Neuronal stem cell (in vitro differentiated cells): ENCODE measurements at regions not wholly inside any gene's neighbourhood (a gene's known extent, or its start where the extent isn't known, plus 50 kb on each side); places are given as distances from the start of the nearest gene placed in this dataset.

Source experiments
- DNase-seq: peaks from one replicate; pipeline ENCODE4 v3.0.0-alpha.2; 2013; ENCODE audit warnings: low spot score
- H2AFZ ChIP-seq: one replicate; pipeline ENCODE4 v1.6.1; 2013; ENCODE audit warnings: mild to moderate bottlenecking, low read length, inconsistent platforms
- H2AK5ac ChIP-seq: 2 replicates; pipeline ENCODE4 v1.6.1; 2013; ENCODE audit warnings: low read depth, mild to moderate bottlenecking, inconsistent platforms, low read length, moderate library complexity, mixed read lengths
- H2BK120ac ChIP-seq: 2 replicates; pipeline ENCODE4 v1.6.1; 2013; ENCODE audit warnings: low read depth, mild to moderate bottlenecking, inconsistent platforms, low read length, moderate library complexity, mixed read lengths
- H2BK12ac ChIP-seq: one replicate; pipeline ENCODE4 v1.6.1; 2013; ENCODE audit warnings: low read length, inconsistent platforms
- H2BK15ac ChIP-seq: 2 replicates; pipeline ENCODE4 v1.6.1; 2013; ENCODE audit warnings: mild to moderate bottlenecking, low read length, inconsistent platforms, mixed read lengths
- H2BK5ac ChIP-seq: one replicate; pipeline ENCODE4 v1.6.1; 2013; ENCODE audit warnings: inconsistent platforms, mild to moderate bottlenecking, low read length, moderate library complexity
- H3K14ac ChIP-seq: one replicate; pipeline ENCODE4 v1.6.1; 2013; ENCODE audit warnings: low read length, inconsistent platforms
- H3K18ac ChIP-seq: 2 replicates; pipeline ENCODE4 v1.6.1; 2013; ENCODE audit warnings: low read length, inconsistent platforms
- H3K23ac ChIP-seq: 2 replicates; pipeline ENCODE4 v1.6.1; 2013; ENCODE audit warnings: low read depth, mild to moderate bottlenecking, mixed read lengths, low read length, inconsistent platforms; ENCODE audit not compliant: poor library complexity
- H3K27ac ChIP-seq: replicated peaks from 3 replicates; pipeline ENCODE4 v1.5.1; 2013; ENCODE audit warnings: low read length, inconsistent platforms
- H3K27me3 ChIP-seq, 3 experiments: 2 replicates each; pipeline ENCODE4 v1.6.1; 2013; ENCODE audit warnings: low read length in 3 of 3, mild to moderate bottlenecking in 2 of 3, inconsistent platforms in 1 of 3, low read depth in 1 of 3, mixed read lengths in 1 of 3, moderate library complexity in 1 of 3; ENCODE audit not compliant: control insufficient read depth in 3 of 3, insufficient read depth in 3 of 3
- H3K36me3 ChIP-seq, 2 donors: replicated peaks in 1 of 2; 2 replicates each; pipeline ENCODE4 v1.6.1; 2013; ENCODE audit warnings: low read length in 2 of 2; ENCODE audit not compliant: control insufficient read depth in 2 of 2, insufficient read depth in 2 of 2
- H3K4ac ChIP-seq: 2 replicates; pipeline ENCODE4 v1.6.1; 2013; ENCODE audit warnings: inconsistent platforms, mild to moderate bottlenecking, low read length, moderate library complexity
- H3K4me1 ChIP-seq, 2 donors: 1 replicate in 1 of 2; 2 replicates in 1 of 2; pipeline ENCODE4 v1.6.1; 2013; ENCODE audit warnings: low read length in 2 of 2, low read depth in 1 of 2; ENCODE audit not compliant: control insufficient read depth in 2 of 2, insufficient read depth in 1 of 2
- H3K4me2 ChIP-seq: one replicate; pipeline ENCODE4 v1.6.1; 2013; ENCODE audit warnings: mild to moderate bottlenecking, low read length, inconsistent platforms; ENCODE audit not compliant: insufficient read depth, poor library complexity, severe bottlenecking
- H3K4me3 ChIP-seq, 2 donors: 2 replicates each; pipeline ENCODE4 v1.5.1; 2013; ENCODE audit warnings: low read length in 2 of 2, mild to moderate bottlenecking in 2 of 2, inconsistent platforms in 1 of 2, moderate library complexity in 1 of 2
- H3K79me1 ChIP-seq: one replicate; pipeline ENCODE4 v1.6.1; 2013; ENCODE audit warnings: low read depth, mild to moderate bottlenecking, inconsistent platforms, low read length, moderate library complexity
- H3K9ac ChIP-seq: one replicate; pipeline ENCODE4 v1.6.1; 2013; ENCODE audit warnings: mild to moderate bottlenecking, low read depth, low read length, inconsistent platforms; ENCODE audit not compliant: poor library complexity
- H3K9me3 ChIP-seq, 2 donors: replicated peaks in 1 of 2; 2 replicates each; pipeline versions ENCODE3 to v1.6.1; 2013; ENCODE audit warnings: low read length in 2 of 2, mild to moderate bottlenecking in 2 of 2, inconsistent platforms in 1 of 2, low read depth in 1 of 2, mixed read lengths in 1 of 2, moderate library complexity in 1 of 2; ENCODE audit not compliant: control insufficient read depth in 2 of 2, insufficient read depth in 1 of 2
- H4K8ac ChIP-seq: one replicate; pipeline ENCODE4 v1.6.1; 2013; ENCODE audit warnings: low read depth, mild to moderate bottlenecking, inconsistent platforms, low read length, moderate library complexity
- H4K91ac ChIP-seq: one replicate; pipeline ENCODE4 v1.6.1; 2013; ENCODE audit warnings: low read length, low read depth, mild to moderate bottlenecking, inconsistent platforms; ENCODE audit not compliant: poor library complexity
- WGBS, 2 donors: extraction: QIAGEN DNeasy Blood & Tissue Kit; methylation state at CpG; one replicate each; pipeline ENCODE4 v1.1.7; 2013; ENCODE audit warnings: missing lambda C conversion rate in 2 of 2, mixed read lengths in 1 of 2; ENCODE audit not compliant: insufficient read length in 2 of 2, insufficient replicate concordance in 1 of 2; ENCODE audit errors: extremely low coverage in 2 of 2; 5-methylcytosine and 5-hydroxymethylcytosine counted together

GRCh38 chr13:91148098-91148497, 199.4 kb upstream of the MIR17HG start:
- no peaks in the 10 kb centered on the region for H3K79me1 ChIP-seq
- no peak overlapping the region for H3K4me2 ChIP-seq
- no peak overlapping the region for H3K23ac ChIP-seq
- H3K14ac ChIP-seq = no peak overlapping the region
- no peak overlapping the region for H3K4ac ChIP-seq
- H2BK5ac ChIP-seq = no peak overlapping the region
- H3K27ac ChIP-seq = no peak overlapping the region
- no peak overlapping the region for H3K9ac ChIP-seq
- H2BK120ac ChIP-seq = no peak overlapping the region
- H2BK12ac ChIP-seq = no peak overlapping the region
- no peaks in the 10 kb centered on the region for H3K27me3 ChIP-seq
- H4K8ac ChIP-seq = no peak overlapping the region
- no peak overlapping the region for H2AK5ac ChIP-seq
- H2BK15ac ChIP-seq = no peak overlapping the region
- H3K18ac ChIP-seq = no peak overlapping the region
- DNase-seq = no peak
- H2AFZ ChIP-seq = no peak overlapping the region
- no peaks in the 10 kb centered on the region for H3K9me3 ChIP-seq
- no peak overlapping the region for H4K91ac ChIP-seq
- H3K4me1 ChIP-seq = peaks cover 0 to 8% of the 10 kb centered on the region in 2 donors
- no CpG with 5 or more reads among the region's 1 CpG for WGBS, 2 donors
- H3K4me3 ChIP-seq = no peak overlapping the region
- H3K36me3 ChIP-seq = no peaks in the 10 kb centered on the region

GRCh38 chr13:91151921-91152320, 195.6 kb upstream of the MIR17HG start:
- Histone ChIP-seq H3K36me3 (no peaks in the 10 kb centered on the region), H3K9ac (no peak overlapping the region), H3K4me2 (no peak overlapping the region), H3K9me3 (no peaks in the 10 kb centered on the region), H2BK120ac (no peak overlapping the region), H3K4ac (no peak overlapping the region), H3K4me3 (no peak overlapping the region), H3K14ac (no peak overlapping the region), H3K79me1 (no peaks in the 10 kb centered on the region), H2AFZ (no peak overlapping the region), H2BK15ac (no peak overlapping the region), H3K4me1 (peaks cover 1 to 12% of the 10 kb centered on the region in 2 donors), H3K27ac (no peak overlapping the region), H2AK5ac (no peak overlapping the region), H4K8ac (no peak overlapping the region), H4K91ac (no peak overlapping the region), H2BK5ac (no peak overlapping the region), H3K18ac (no peak overlapping the region), H2BK12ac (no peak overlapping the region), H3K23ac (no peak overlapping the region), H3K27me3 (no peaks in the 10 kb centered on the region)
- no peak for DNase-seq

- DNase-seq = no peak
Measured at GRCh38 chr13:91153372-91153771, 194.1 kb upstream of the MIR17HG start.

GRCh38 chr13:91154558-91155353, 192.7 kb upstream of the MIR17HG start:
- H3K36me3 ChIP-seq = no peaks in the 10 kb centered on the region
- H3K14ac ChIP-seq = no peak overlapping the region
- no peaks in the 10 kb centered on the region for H3K9me3 ChIP-seq
- no peak overlapping the region for H4K8ac ChIP-seq
- H3K9ac ChIP-seq = no peak overlapping the region
- no peak overlapping the region for H3K4me2 ChIP-seq
- no peak overlapping the region for H3K4me3 ChIP-seq
- DNase-seq = no peak
- peak overlapping the region; percentile 5 for H3K27ac ChIP-seq
- no peak overlapping the region for H2BK15ac ChIP-seq
- no peaks in the 10 kb centered on the region for H3K79me1 ChIP-seq
- H2AK5ac ChIP-seq = no peak overlapping the region
- no peak overlapping the region for H2BK120ac ChIP-seq
- WGBS, 2 donors = no CpG with 5 or more reads among the region's 6 CpGs
- peaks cover 1 to 12% of the 10 kb centered on the region in 2 donors for H3K4me1 ChIP-seq
- H2BK5ac ChIP-seq = no peak overlapping the region
- no peak overlapping the region for H3K4ac ChIP-seq
- H2BK12ac ChIP-seq = no peak overlapping the region
- H3K23ac ChIP-seq = no peak overlapping the region
- H4K91ac ChIP-seq = no peak overlapping the region
- no peaks in the 10 kb centered on the region for H3K27me3 ChIP-seq
- H2AFZ ChIP-seq = peak overlapping the region; percentile 74
- no peak overlapping the region for H3K18ac ChIP-seq

More at GRCh38 chr13:91153372-91153771, 194.1 kb upstream of the MIR17HG start:
- H3K4me3 ChIP-seq = no peak overlapping the region
- H3K27ac ChIP-seq = no peak overlapping the region
- no peak overlapping the region for H4K91ac ChIP-seq
- no peak overlapping the region for H2BK120ac ChIP-seq
- no peak overlapping the region for H3K9ac ChIP-seq
- H3K23ac ChIP-seq = no peak overlapping the region
- H3K79me1 ChIP-seq = no peaks in the 10 kb centered on the region
- no peak overlapping the region for H2AK5ac ChIP-seq
- H2BK15ac ChIP-seq = no peak overlapping the region
- H3K4ac ChIP-seq = no peak overlapping the region
- H3K27me3 ChIP-seq = no peaks in the 10 kb centered on the region
- H4K8ac ChIP-seq = no peak overlapping the region
- H3K9me3 ChIP-seq = no peaks in the 10 kb centered on the region
- H3K4me1 ChIP-seq = peaks cover 1 to 12% of the 10 kb centered on the region in 2 donors
- no peak overlapping the region for H3K4me2 ChIP-seq
- no peaks in the 10 kb centered on the region for H3K36me3 ChIP-seq
- no peak overlapping the region for H2BK5ac ChIP-seq
- no peak overlapping the region for H2BK12ac ChIP-seq
- H2AFZ ChIP-seq = peak overlapping the region; percentile 49
- no peak overlapping the region for H3K18ac ChIP-seq
- H3K14ac ChIP-seq = no peak overlapping the region
